HEK293 (cell line): ENCODE measurements at regions not wholly inside any gene's neighbourhood (a gene's known extent, or its start where the extent isn't known, plus 50 kb on each side); places are given as distances from the start of the nearest gene placed in this dataset.

ENCODE experiments used
- CTCF ChIA-PET: fragments of 350-600 bp; formaldehyde crosslinking; extraction: SDS; loops from one replicate; lab custom pipeline; 2021; ENCODE audit warnings: antibody characterized with exemption; lab: Yijun Ruan, JAX
- POLR2A ChIA-PET: fragments of 300-600 bp; formaldehyde crosslinking; extraction: SDS; loops from one replicate; lab custom pipeline; 2020; ENCODE audit warnings: antibody characterized with exemption, inconsistent platforms; lab: Yijun Ruan, JAX
- H3K27ac ChIP-seq: fragments of 200-500 bp; sonication (Bioruptor generic); 2 replicates; pipeline ENCODE4 v1.5.1; 2014; ENCODE audit warnings: low read depth, low read length, control low read depth, inconsistent platforms; ENCODE audit errors: extremely low read depth
- H3K36me3 ChIP-seq, 2 experiments: fragments of 200-500 bp in 1 of 2; sonication (Bioruptor generic) in 1 of 2; 1 replicate in 1 of 2; 2 replicates in 1 of 2; pipeline ENCODE4 v1.5.1; 2014 to 2017; ENCODE audit warnings: inconsistent platforms in 2 of 2, low read length in 2 of 2; ENCODE audit not compliant: control insufficient read depth in 2 of 2, insufficient read depth in 1 of 2
- H3K4me1 ChIP-seq: fragments of 200-500 bp; sonication (Bioruptor generic); 2 replicates; pipeline ENCODE4 v1.5.1; 2014; ENCODE audit warnings: mild to moderate bottlenecking, low read length, inconsistent platforms; ENCODE audit not compliant: control insufficient read depth, insufficient read depth
- H3K4me3 ChIP-seq: 2 replicates; pipeline ENCODE4 v1.5.1; 2011; ENCODE audit warnings: low read depth, mild to moderate bottlenecking, control low read depth, low read length, moderate library complexity
- H3K9me3 ChIP-seq: fragments of 200-500 bp; sonication (Bioruptor generic); 2 replicates; pipeline ENCODE4 v1.5.1; 2014; ENCODE audit warnings: low read depth, low read length, inconsistent platforms; ENCODE audit not compliant: control insufficient read depth, insufficient read depth
- KLF7 ChIP-seq: fragments of 450-650 bp; formaldehyde crosslinking; IDR thresholded peaks from 2 replicates; pipeline ENCODE4 v1.5.1; 2016; ENCODE audit warnings: missing biosample characterization, missing genetic modification characterization, borderline replicate concordance
- PRDM4 ChIP-seq: fragments of 450-650 bp; formaldehyde crosslinking; IDR thresholded peaks from 2 replicates; pipeline ENCODE4 v1.5.1; 2017; ENCODE audit warnings: missing biosample characterization, missing genetic modification characterization
- TRIM28 ChIP-seq: IDR thresholded peaks from 2 replicates; pipeline ENCODE4 v1.6.1; 2011; ENCODE audit warnings: low read length, control low read depth, borderline replicate concordance
- ZFP69B ChIP-seq: fragments of 450-650 bp; formaldehyde crosslinking; IDR thresholded peaks from 2 replicates; pipeline ENCODE4 v1.5.1; 2016; ENCODE audit warnings: missing biosample characterization, missing genetic modification characterization
- ZNF10 ChIP-seq: fragments of 450-650 bp; formaldehyde crosslinking; IDR thresholded peaks from 2 replicates; pipeline ENCODE4 v1.5.1; 2017; ENCODE audit warnings: missing biosample characterization, missing genetic modification characterization
- ZNF133 ChIP-seq: fragments of 450-650 bp; formaldehyde crosslinking; IDR thresholded peaks from 2 replicates; pipeline ENCODE4 v1.5.1; 2016; ENCODE audit warnings: missing biosample characterization, missing genetic modification characterization
- ZNF16 ChIP-seq: fragments of 450-650 bp; formaldehyde crosslinking; IDR thresholded peaks from 2 replicates; pipeline ENCODE4 v1.5.1; 2016; ENCODE audit warnings: low read depth, missing biosample characterization, missing genetic modification characterization
- ZNF221 ChIP-seq: fragments of 450-650 bp; formaldehyde crosslinking; IDR thresholded peaks from 2 replicates; pipeline ENCODE4 v1.5.1; 2017; ENCODE audit warnings: missing biosample characterization, missing genetic modification characterization, borderline replicate concordance
- ZNF248 ChIP-seq: fragments of 450-650 bp; formaldehyde crosslinking; IDR thresholded peaks from 2 replicates; pipeline ENCODE4 v1.5.1; 2017; ENCODE audit warnings: missing biosample characterization, missing genetic modification characterization
- ZNF366 ChIP-seq: fragments of 450-650 bp; formaldehyde crosslinking; conservative IDR thresholded peaks from 2 replicates; pipeline ENCODE4 v1.5.1; 2016; ENCODE audit warnings: missing biosample characterization, missing genetic modification characterization
- ZNF521 ChIP-seq: fragments of 450-650 bp; formaldehyde crosslinking; IDR thresholded peaks from 2 replicates; pipeline ENCODE4 v1.5.1; 2017; ENCODE audit warnings: missing biosample characterization, mild to moderate bottlenecking, missing genetic modification characterization
- ZNF558 ChIP-seq: fragments of 450-650 bp; formaldehyde crosslinking; IDR thresholded peaks from 2 replicates; pipeline ENCODE4 v1.5.1; 2016; ENCODE audit warnings: missing biosample characterization, missing genetic modification characterization
- ZNF629 ChIP-seq: fragments of 450-650 bp; formaldehyde crosslinking; IDR thresholded peaks from 2 replicates; pipeline ENCODE4 v1.5.1; 2017; ENCODE audit warnings: missing biosample characterization, missing genetic modification characterization
- ZNF707 ChIP-seq: fragments of 450-650 bp; formaldehyde crosslinking; IDR thresholded peaks from 2 replicates; pipeline ENCODE4 v1.5.1; 2016; ENCODE audit warnings: missing biosample characterization, missing genetic modification characterization
- TF ChIP-seq, protein P1 (sequence below): fragments of 450-650 bp; formaldehyde crosslinking; conservative IDR thresholded peaks from 2 replicates; pipeline ENCODE4 v1.5.1; 2016; ENCODE audit warnings: low read depth, missing biosample characterization, missing genetic modification characterization

DNA sequence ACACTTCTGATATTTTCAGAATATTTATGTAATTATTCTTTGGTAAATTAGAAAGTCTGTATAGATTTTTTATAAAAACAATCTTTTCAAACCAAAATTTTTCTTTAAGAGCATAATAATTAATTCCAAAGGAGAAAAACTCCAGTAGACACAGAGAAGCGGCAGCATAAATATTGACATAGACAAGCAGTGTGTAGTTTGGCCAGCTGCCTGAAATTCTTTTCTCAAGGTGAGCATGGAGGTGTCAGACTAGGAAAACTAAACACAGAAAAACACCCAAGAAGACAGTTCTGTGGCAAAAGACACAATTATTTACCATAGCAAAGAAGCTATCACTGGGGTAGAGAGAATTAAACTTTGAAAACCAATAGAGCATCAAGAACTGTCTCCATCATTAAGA lies 82.4 kb downstream of the KLF6 start (continued):
- TF ChIP-seq ZNF133 (tag by site-specific recombination) (no peak), ZFP69B (tag by site-specific recombination) (no peak), TRIM28 (no peak)

DNA sequence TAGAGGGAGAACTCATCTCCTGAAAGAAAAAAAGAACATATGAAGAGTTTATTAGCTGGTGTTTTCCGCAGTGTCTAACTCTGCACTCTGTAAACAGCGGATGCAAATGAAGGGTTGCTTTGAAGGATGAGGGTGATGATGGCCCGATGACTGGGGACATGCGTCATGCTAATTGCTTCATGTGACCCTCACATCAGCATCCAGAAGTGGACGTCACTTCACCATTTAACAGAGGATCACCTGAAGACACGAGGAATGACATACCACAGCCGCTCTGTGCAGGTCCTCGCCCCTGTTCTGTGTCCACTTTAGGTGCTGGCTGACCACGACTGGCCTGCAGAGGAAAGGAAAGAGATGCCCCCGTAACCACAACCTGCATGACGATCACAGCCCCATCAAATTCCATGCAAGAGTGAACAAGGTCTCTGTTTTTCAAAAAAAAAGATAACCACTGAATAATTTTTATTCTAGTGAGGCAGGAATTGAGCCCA lies 82.9 kb downstream of the KLF6 start:
- no peaks in the 10 kb centered on the region for H3K36me3 ChIP-seq
- no peak overlapping the region for H3K27ac ChIP-seq
- TF ChIP-seq, protein P1, sequence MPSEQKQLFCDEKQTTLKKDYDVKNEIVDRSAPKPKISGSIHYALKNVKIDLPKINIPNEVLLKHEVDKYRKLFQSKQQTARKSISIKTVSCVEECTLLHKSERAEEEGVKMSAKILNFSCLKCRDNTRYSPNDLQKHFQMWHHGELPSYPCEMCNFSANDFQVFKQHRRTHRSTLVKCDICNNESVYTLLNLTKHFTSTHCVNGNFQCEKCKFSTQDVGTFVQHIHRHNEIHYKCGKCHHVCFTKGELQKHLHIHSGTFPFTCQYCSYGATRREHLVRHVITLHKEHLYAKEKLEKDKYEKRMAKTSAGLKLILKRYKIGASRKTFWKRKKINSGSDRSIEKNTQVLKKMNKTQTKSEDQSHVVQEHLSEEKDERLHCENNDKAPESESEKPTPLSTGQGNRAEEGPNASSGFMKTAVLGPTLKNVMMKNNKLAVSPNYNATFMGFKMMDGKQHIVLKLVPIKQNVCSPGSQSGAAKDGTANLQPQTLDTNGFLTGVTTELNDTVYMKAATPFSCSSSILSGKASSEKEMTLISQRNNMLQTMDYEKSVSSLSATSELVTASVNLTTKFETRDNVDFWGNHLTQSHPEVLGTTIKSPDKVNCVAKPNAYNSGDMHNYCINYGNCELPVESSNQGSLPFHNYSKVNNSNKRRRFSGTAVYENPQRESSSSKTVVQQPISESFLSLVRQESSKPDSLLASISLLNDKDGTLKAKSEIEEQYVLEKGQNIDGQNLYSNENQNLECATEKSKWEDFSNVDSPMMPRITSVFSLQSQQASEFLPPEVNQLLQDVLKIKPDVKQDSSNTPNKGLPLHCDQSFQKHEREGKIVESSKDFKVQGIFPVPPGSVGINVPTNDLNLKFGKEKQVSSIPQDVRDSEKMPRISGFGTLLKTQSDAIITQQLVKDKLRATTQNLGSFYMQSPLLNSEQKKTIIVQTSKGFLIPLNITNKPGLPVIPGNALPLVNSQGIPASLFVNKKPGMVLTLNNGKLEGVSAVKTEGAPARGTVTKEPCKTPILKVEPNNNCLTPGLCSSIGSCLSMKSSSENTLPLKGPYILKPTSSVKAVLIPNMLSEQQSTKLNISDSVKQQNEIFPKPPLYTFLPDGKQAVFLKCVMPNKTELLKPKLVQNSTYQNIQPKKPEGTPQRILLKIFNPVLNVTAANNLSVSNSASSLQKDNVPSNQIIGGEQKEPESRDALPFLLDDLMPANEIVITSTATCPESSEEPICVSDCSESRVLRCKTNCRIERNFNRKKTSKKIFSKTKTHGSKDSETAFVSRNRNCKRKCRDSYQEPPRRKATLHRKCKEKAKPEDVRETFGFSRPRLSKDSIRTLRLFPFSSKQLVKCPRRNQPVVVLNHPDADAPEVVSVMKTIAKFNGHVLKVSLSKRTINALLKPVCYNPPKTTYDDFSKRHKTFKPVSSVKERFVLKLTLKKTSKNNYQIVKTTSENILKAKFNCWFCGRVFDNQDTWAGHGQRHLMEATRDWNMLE (tag by site-specific recombination), result no peak
- TF ChIP-seq ZNF248 (tag by site-specific recombination), result no peak
- no peak for TF ChIP-seq ZNF707 (tag by site-specific recombination)
- TF ChIP-seq ZNF10 (tag by site-specific recombination), result no peak
- TF ChIP-seq, all 188 proteins: peak for 0
- Histone ChIP-seq H3K9me3 (no peaks in the 10 kb centered on the region), H3K4me1 (no peaks in the 10 kb centered on the region), H3K4me3 (no peak overlapping the region)
- ChIA-PET POLR2A (no interaction called here), CTCF (interaction anchor here (0.7 kb wide), 1 partner anchor 1865 kb away, joined by 3 read pairs; no protein-coding TSS in a partner anchor)

- CTCF ChIA-PET, result interaction anchor here (0.6 kb wide), 1 partner anchor 53 kb away, joined by 3 read pairs; no protein-coding TSS in a partner anchor
- no peak for TF ChIP-seq ZNF366 (tag by site-specific recombination)
- TF ChIP-seq TRIM28, result no peak
- no peak for TF ChIP-seq PRDM4
- no peak for TF ChIP-seq ZNF629 (tag by site-specific recombination)
- TF ChIP-seq, all 188 proteins: peak for 0
- H3K4me1 ChIP-seq, result no peaks in the 10 kb centered on the region
- no peaks in the 10 kb centered on the region for H3K36me3 ChIP-seq
- H3K4me3 ChIP-seq, result no peak overlapping the region
- POLR2A ChIA-PET, result interaction anchor here (0.7 kb wide), 1 partner anchor 70 kb away, joined by 3 read pairs; no protein-coding TSS in a partner anchor
- no peaks in the 10 kb centered on the region for H3K9me3 ChIP-seq
- H3K27ac ChIP-seq, result no peak overlapping the region
Measured at GRCh38 chr10:3701491-3701890, 83.5 kb downstream of the KLF6 start.

DNA sequence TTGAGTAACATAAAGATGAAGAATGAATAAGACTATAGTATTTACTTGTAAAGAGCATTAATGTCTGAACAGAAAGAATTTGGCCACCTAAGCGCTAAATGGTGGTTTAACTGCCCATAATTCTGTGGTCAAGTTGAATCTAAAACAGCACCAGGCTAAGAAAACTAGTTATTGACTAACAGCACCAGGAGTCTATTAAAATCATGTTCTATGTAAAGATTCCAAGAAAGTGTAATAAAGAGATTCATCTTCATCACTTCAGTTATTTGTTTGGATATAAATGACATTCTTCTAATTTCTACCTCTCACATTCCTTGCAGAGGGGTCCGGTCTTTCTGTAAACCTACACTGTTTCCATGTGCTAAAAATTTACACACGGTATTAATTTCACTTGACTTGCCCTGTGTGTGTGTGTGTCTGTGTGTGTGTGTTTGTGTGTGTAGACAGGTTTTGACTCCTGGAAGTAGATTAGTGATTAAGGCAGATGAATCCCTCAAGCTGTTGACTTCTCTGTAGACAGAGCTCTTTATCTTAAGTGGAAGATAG lies 84.4 kb downstream of the KLF6 start:
- Histone ChIP-seq H3K4me3 (no peak overlapping the region), H3K4me1 (no peaks in the 10 kb centered on the region), H3K9me3 (no peaks in the 10 kb centered on the region), H3K36me3 (no peaks in the 10 kb centered on the region), H3K27ac (no peak overlapping the region)
- ChIA-PET POLR2A (interaction anchor here (0.7 kb wide), 1 partner anchor 69 kb away, joined by 3 read pairs; no protein-coding TSS in a partner anchor), CTCF (interaction anchor here (0.6 kb wide), 1 partner anchor 1755 kb away, joined by 3 read pairs; no protein-coding TSS in a partner anchor)
- TF ChIP-seq KLF7, result no peak
- TF ChIP-seq ZNF16 (tag by site-specific recombination), result no peak
- TF ChIP-seq, protein P1 (tag by site-specific recombination), result no peak
- no peak for TF ChIP-seq ZNF558 (tag by site-specific recombination)
- TF ChIP-seq ZNF221 (tag by site-specific recombination), result no peak
- TF ChIP-seq ZNF521 (tag by site-specific recombination), result no peak
